Endodermal cell (in vitro differentiated cells): ENCODE measurements at regions not wholly inside any gene's neighbourhood (a gene's known extent, or its start where the extent isn't known, plus 50 kb on each side); places are given as distances from the start of the nearest gene placed in this dataset.

Experiments
- DNase-seq: peaks from one replicate; pipeline ENCODE4 v3.0.0-alpha.2; 2017
- H3K27ac ChIP-seq: 2 replicates; pipeline ENCODE4 v1.5.1; 2013; ENCODE audit warnings: mild to moderate bottlenecking, low read depth, low read length, moderate library complexity
- H3K27me3 ChIP-seq: 2 replicates; pipeline ENCODE4 v1.6.1; 2013; ENCODE audit warnings: mild to moderate bottlenecking, low read length, moderate library complexity; ENCODE audit not compliant: insufficient read depth, control insufficient read depth, poor library complexity, severe bottlenecking
- H3K36me3 ChIP-seq: 2 replicates; pipeline ENCODE4 v1.7.0; 2013; ENCODE audit warnings: mild to moderate bottlenecking, low read length, moderate library complexity; ENCODE audit not compliant: control insufficient read depth, insufficient read depth
- H3K4me1 ChIP-seq: one replicate; pipeline ENCODE4 v1.7.0; 2013; ENCODE audit warnings: low read length; ENCODE audit not compliant: control insufficient read depth, insufficient read depth
- H3K4me3 ChIP-seq: 2 replicates; pipeline ENCODE4 v1.5.1; 2013; ENCODE audit warnings: mild to moderate bottlenecking, low read length, moderate library complexity
- H3K9ac ChIP-seq: 2 replicates; pipeline ENCODE4 v1.6.1; 2013; ENCODE audit warnings: mild to moderate bottlenecking, low read length, moderate library complexity; ENCODE audit not compliant: poor library complexity, severe bottlenecking; ENCODE audit errors: extremely low read depth
- H3K9me3 ChIP-seq: 2 replicates; pipeline ENCODE4 v1.6.1; 2013; ENCODE audit warnings: mild to moderate bottlenecking, low read length, moderate library complexity; ENCODE audit not compliant: control insufficient read depth
- H3K27ac Mint-ChIP-seq: 2 replicates; pipeline ENCODE4 v1.8.0; 2020; ENCODE audit warnings: mixed read lengths
- H3K27me3 Mint-ChIP-seq: 2 replicates; pipeline ENCODE4 v1.8.0; 2021; ENCODE audit warnings: mild to moderate bottlenecking, mixed read lengths; ENCODE audit not compliant: insufficient read depth
- H3K36me3 Mint-ChIP-seq: 2 replicates; pipeline ENCODE4 v1.8.0; 2020; ENCODE audit warnings: low read depth, mixed read lengths
- H3K4me1 Mint-ChIP-seq: 2 replicates; pipeline ENCODE4 v1.8.0; 2020; ENCODE audit warnings: mixed read lengths
- H3K4me3 Mint-ChIP-seq: 2 replicates; pipeline ENCODE4 v1.8.0; 2020; ENCODE audit warnings: mild to moderate bottlenecking, moderate library complexity, mixed read lengths
- H3K9me3 Mint-ChIP-seq: 2 replicates; pipeline ENCODE4 v1.8.0; 2020; ENCODE audit warnings: mild to moderate bottlenecking, mixed read lengths
- WGBS, 2 experiments: methylation state at CpG; one replicate each; pipeline versions ENCODE4 v1.1.5 to v1.1.7; 2013; ENCODE audit warnings: missing lambda C conversion rate in 2 of 2, mixed read lengths in 1 of 2; ENCODE audit not compliant: insufficient coverage in 1 of 2, insufficient read length in 1 of 2; 5-methylcytosine and 5-hydroxymethylcytosine counted together
- TF ChIP-seq, protein P1 (sequence below): fragments of 200-600 bp; sonication (generic); conservative IDR thresholded peaks from 2 replicates; pipeline ENCODE4 v1.5.0; 2021; ENCODE audit warnings: antibody characterized with exemption, mild to moderate bottlenecking

DNA sequence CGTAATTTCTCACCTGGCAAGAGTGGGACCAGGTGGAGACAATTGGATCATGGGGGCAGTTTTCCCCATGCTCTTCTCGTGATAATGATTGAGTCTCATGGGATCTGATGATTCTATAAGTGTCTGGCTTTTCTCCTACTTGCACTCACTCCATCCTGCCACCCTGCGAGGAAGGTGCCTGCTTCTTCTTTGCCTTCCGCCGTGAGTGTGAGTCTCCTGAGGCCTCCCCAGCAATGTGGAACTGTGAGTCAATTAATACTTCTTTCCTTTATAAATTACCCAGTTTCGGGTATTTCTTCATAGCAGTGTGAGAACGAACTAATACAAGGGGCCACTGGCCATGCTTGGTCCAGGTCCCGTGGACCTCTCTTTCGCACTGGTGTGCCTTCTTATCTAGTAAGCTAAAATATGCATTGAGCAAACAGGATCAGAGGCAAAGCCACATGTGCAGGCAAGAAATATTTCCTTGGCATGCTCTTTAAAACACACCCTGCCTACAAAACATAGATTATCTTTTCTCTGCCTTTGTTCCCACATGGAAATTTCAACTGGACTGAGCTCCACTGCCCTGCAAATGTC is 821.1 kb downstream of the TRIB2 start:
- H3K9ac ChIP-seq = no peak overlapping the region
- no peaks in the 10 kb centered on the region for H3K4me1 ChIP-seq
- peaks cover 60% of the 10 kb centered on the region for H3K9me3 ChIP-seq
- H3K27ac Mint-ChIP-seq = no peak overlapping the region
- no peak overlapping the region for H3K27ac ChIP-seq
- H3K36me3 ChIP-seq = no peaks in the 10 kb centered on the region
- no peak overlapping the region for H3K4me3 ChIP-seq
- peaks cover 4% of the 10 kb centered on the region for H3K9me3 Mint-ChIP-seq
- TF ChIP-seq, protein P1, sequence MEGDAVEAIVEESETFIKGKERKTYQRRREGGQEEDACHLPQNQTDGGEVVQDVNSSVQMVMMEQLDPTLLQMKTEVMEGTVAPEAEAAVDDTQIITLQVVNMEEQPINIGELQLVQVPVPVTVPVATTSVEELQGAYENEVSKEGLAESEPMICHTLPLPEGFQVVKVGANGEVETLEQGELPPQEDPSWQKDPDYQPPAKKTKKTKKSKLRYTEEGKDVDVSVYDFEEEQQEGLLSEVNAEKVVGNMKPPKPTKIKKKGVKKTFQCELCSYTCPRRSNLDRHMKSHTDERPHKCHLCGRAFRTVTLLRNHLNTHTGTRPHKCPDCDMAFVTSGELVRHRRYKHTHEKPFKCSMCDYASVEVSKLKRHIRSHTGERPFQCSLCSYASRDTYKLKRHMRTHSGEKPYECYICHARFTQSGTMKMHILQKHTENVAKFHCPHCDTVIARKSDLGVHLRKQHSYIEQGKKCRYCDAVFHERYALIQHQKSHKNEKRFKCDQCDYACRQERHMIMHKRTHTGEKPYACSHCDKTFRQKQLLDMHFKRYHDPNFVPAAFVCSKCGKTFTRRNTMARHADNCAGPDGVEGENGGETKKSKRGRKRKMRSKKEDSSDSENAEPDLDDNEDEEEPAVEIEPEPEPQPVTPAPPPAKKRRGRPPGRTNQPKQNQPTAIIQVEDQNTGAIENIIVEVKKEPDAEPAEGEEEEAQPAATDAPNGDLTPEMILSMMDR = no peak
- no peak for DNase-seq
- H3K27me3 Mint-ChIP-seq = peaks cover 1% of the 10 kb centered on the region
- 83 to 85% methylated on average over 4 to 9 of the region's 9 CpGs for WGBS, 2 experiments
- no peaks in the 10 kb centered on the region for H3K27me3 ChIP-seq
- no peak overlapping the region for H3K4me3 Mint-ChIP-seq
- no peaks in the 10 kb centered on the region for H3K36me3 Mint-ChIP-seq
- peaks cover 2% of the 10 kb centered on the region for H3K4me1 Mint-ChIP-seq

DNA sequence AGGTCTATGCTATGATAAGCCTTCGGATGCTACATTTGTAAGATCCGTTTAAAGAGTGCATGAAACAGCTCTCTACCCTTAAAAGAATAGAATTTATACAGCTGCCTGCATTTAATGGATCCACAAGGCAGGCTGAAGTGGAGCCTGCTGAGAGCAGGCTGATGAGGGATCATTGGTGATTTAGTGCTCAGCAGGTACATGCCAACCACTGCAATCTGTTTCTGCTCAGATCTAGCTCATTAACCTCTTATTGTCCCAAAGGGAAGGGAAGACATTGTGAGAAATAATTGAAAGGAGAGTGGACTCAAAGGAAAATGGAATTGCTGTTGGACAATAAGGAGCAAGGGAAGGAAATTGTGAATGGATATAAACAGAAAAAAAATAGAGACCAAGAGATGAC is 822.6 kb downstream of the TRIB2 start:
- H3K9me3 Mint-ChIP-seq = no peaks in the 10 kb centered on the region
- H3K36me3 Mint-ChIP-seq = no peaks in the 10 kb centered on the region
- no peaks in the 10 kb centered on the region for H3K27me3 ChIP-seq

DNA sequence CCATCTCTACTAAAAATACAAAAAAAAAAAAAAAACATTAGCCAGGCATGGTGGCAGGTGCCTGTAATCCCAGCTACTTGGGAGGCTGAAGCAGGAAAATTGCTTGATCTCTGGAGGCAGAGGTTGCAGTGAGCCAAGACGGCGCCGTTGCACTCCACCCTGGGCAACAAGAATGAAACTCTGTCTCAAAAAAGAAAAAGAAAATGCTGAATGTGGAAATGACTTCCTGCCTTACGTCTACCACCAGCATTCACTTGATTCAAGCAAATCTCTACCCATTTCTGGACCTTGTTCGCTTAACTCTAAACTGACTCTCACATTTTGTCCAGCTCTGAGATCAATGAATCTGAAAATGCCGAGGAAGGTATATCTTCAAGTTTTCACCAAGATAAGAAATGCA is 825.3 kb downstream of the TRIB2 start:
- Mint-ChIP-seq H3K27ac (no peak overlapping the region), H3K36me3 (no peaks in the 10 kb centered on the region), H3K9me3 (no peaks in the 10 kb centered on the region), H3K27me3 (peaks cover 1% of the 10 kb centered on the region), H3K4me1 (peaks cover 2% of the 10 kb centered on the region), H3K4me3 (no peak overlapping the region)
- TF ChIP-seq, protein P1 = no peak
- DNase-seq = no peak
- no peak overlapping the region for H3K9ac ChIP-seq
- H3K27me3 ChIP-seq = no peaks in the 10 kb centered on the region
- 77 to 83% methylated on average over 1 to 6 of the region's 6 CpGs for WGBS, 2 experiments
- H3K4me1 ChIP-seq = no peaks in the 10 kb centered on the region
- H3K27ac ChIP-seq = no peak overlapping the region
- H3K4me3 ChIP-seq = no peak overlapping the region
- H3K9me3 ChIP-seq = peaks cover 69% of the 10 kb centered on the region
- H3K36me3 ChIP-seq = no peaks in the 10 kb centered on the region

More for the DNA sequence above, 822.6 kb downstream of the TRIB2 start:
- H3K9ac ChIP-seq = no peak overlapping the region
- Mint-ChIP-seq H3K27me3 (peaks cover 1% of the 10 kb centered on the region), H3K4me3 (no peak overlapping the region), H3K4me1 (peaks cover 2% of the 10 kb centered on the region), H3K27ac (no peak overlapping the region)
- no peaks in the 10 kb centered on the region for H3K36me3 ChIP-seq
- no peak overlapping the region for H3K4me3 ChIP-seq
- no peak for DNase-seq
- H3K4me1 ChIP-seq = no peaks in the 10 kb centered on the region
- 84 to 88% methylated on average over 2 of the region's 2 CpGs for WGBS, 2 experiments
- H3K27ac ChIP-seq = no peak overlapping the region
- TF ChIP-seq, protein P1 = no peak
- peaks cover 64% of the 10 kb centered on the region for H3K9me3 ChIP-seq
